HG02642 (cell line): ENCODE measurements at regions not wholly inside any gene's neighbourhood (a gene's known extent, or its start where the extent isn't known, plus 50 kb on each side); places are given as distances from the start of the nearest gene placed in this dataset.
"Not testable (repeated sequence)": the region's sequence is repeated elsewhere in the genome, so short reads cannot be mapped to it uniquely, and the experiment has no call there.

Experiments used
- ATAC-seq: cut with Tn5 transposase; IDR thresholded peaks from one replicate; pipeline ENCODE4 v1.9.1; 2021; ENCODE audit warnings: mild to moderate bottlenecking; ENCODE audit not compliant: unreplicated experiment, poor library complexity

- ATAC-seq = no peak
These were observed 374.2 kb downstream of the SMOC2 start for GRCh38 chr6:168815229-168815628.

- ATAC-seq = no peak
These were observed 367.2 kb downstream of the SMOC2 start for GRCh38 chr6:168808232-168808631.

GRCh38 chr6:168804331-168804730, 363.3 kb downstream of the SMOC2 start:
- no peak for ATAC-seq

- ATAC-seq = no peak
These were observed 362.9 kb downstream of the SMOC2 start for GRCh38 chr6:168803874-168804273.

GRCh38 chr6:168799067-168799466, 358.1 kb downstream of the SMOC2 start:
- ATAC-seq = no peak

- no peak for ATAC-seq
These were observed 355.1 kb downstream of the SMOC2 start for GRCh38 chr6:168796106-168796505.

GRCh38 chr6:168795611-168796010, 354.6 kb downstream of the SMOC2 start:
- not testable (repeated sequence) for ATAC-seq

- no peak for ATAC-seq
These were observed 353.5 kb downstream of the SMOC2 start for GRCh38 chr6:168794491-168794890.

GRCh38 chr6:168793649-168794048, 352.7 kb downstream of the SMOC2 start:
- ATAC-seq = no peak

- ATAC-seq = no peak
These were observed 350.9 kb downstream of the SMOC2 start for GRCh38 chr6:168791917-168792316.

- no peak for ATAC-seq
These were observed 348.7 kb downstream of the SMOC2 start for GRCh38 chr6:168789699-168790098.

- no peak for ATAC-seq
These were observed 344.9 kb downstream of the SMOC2 start for GRCh38 chr6:168785720-168786511.

- ATAC-seq = no peak
These were observed 343.4 kb downstream of the SMOC2 start for GRCh38 chr6:168784426-168784825.

- no peak for ATAC-seq
These were observed 342.7 kb downstream of the SMOC2 start for GRCh38 chr6:168783720-168784119.

GRCh38 chr6:168782187-168782751, 341.3 kb downstream of the SMOC2 start:
- ATAC-seq = no peak

GRCh38 chr6:168778201-168778600, 337.2 kb downstream of the SMOC2 start:
- no peak for ATAC-seq

GRCh38 chr6:168774381-168774780, 333.4 kb downstream of the SMOC2 start:
- ATAC-seq = no peak

- ATAC-seq = no peak
These were observed 332.8 kb downstream of the SMOC2 start for GRCh38 chr6:168773788-168774187.

- ATAC-seq = no peak
These were observed 324.8 kb downstream of the SMOC2 start for GRCh38 chr6:168765752-168766151.

- ATAC-seq = no peak
These were observed 315.1 kb downstream of the SMOC2 start for GRCh38 chr6:168756009-168756634.

GRCh38 chr6:168746643-168747042, 305.7 kb downstream of the SMOC2 start:
- ATAC-seq = no peak

GRCh38 chr6:168746013-168746412, 305.0 kb downstream of the SMOC2 start:
- no peak for ATAC-seq
